SU-DHL-6 (cell line): ENCODE measurements at regions not wholly inside any gene's neighbourhood (a gene's known extent, or its start where the extent isn't known, plus 50 kb on each side); places are given as distances from the start of the nearest gene placed in this dataset.
A peak's percentile ranks its signal among the peaks of the same experiment; 100 is the strongest.
"Not testable (repeated sequence)": the region's sequence is repeated elsewhere in the genome, so short reads cannot be mapped to it uniquely, and the experiment has no call there.

Source experiments
- H2AFZ ChIP-seq: fragments of 200-600 bp; sonication (generic); 2 replicates; pipeline ENCODE4 v1.6.1; 2014; ENCODE audit warnings: low read depth, mild to moderate bottlenecking, moderate library complexity, mixed read lengths, antibody characterized with exemption, low read length; ENCODE audit not compliant: severe bottlenecking
- H3F3A ChIP-seq: fragments of 200-600 bp; shearing (Covaris generic); 2 replicates; pipeline ENCODE4 v1.6.0; 2016; ENCODE audit warnings: antibody characterized with exemption, mild to moderate bottlenecking; ENCODE audit not compliant: insufficient read depth
- H3K27ac ChIP-seq: fragments of 200-600 bp; sonication (generic); 2 replicates; pipeline ENCODE4 v1.5.1; 2016; ENCODE audit warnings: low read depth, mild to moderate bottlenecking, low read length, moderate library complexity, mixed read lengths
- H3K27me3 ChIP-seq: fragments of 200-600 bp; sonication (generic), shearing (Covaris generic); 2 replicates; pipeline ENCODE4 v1.6.0; 2014; ENCODE audit warnings: mild to moderate bottlenecking, low read length
- H3K36me3 ChIP-seq: fragments of 200-600 bp; sonication (generic); 2 replicates; pipeline ENCODE4 v1.6.1; 2014; ENCODE audit warnings: mild to moderate bottlenecking, low read length, mixed read lengths
- H3K4me2 ChIP-seq: fragments of 300-600, 200-600 bp; shearing (Covaris generic), sonication (generic); 2 replicates; pipeline ENCODE4 v1.6.0; 2014; ENCODE audit warnings: low read length, low read depth, mild to moderate bottlenecking; ENCODE audit not compliant: poor library complexity, severe bottlenecking
- H3K4me3 ChIP-seq: fragments of 200-600 bp; sonication (generic); 2 replicates; pipeline ENCODE4 v1.5.1; 2014; ENCODE audit warnings: antibody characterized with exemption, low read length, mild to moderate bottlenecking, mixed read lengths; ENCODE audit not compliant: insufficient read depth, poor library complexity, severe bottlenecking
- H3K79me2 ChIP-seq: fragments of 200-600 bp; sonication (generic); 2 replicates; pipeline ENCODE4 v1.6.1; 2014; ENCODE audit warnings: mild to moderate bottlenecking, low read length, moderate library complexity; ENCODE audit not compliant: insufficient read depth
- H3K9ac ChIP-seq: fragments of 200-600 bp; sonication (generic); 2 replicates; pipeline ENCODE4 v1.7.0; 2014; ENCODE audit warnings: mild to moderate bottlenecking, low read length
- H3K9me2 ChIP-seq: fragments of 200-600 bp; sonication (generic); replicated peaks from 2 replicates; pipeline ENCODE4 v1.6.1; 2014; ENCODE audit warnings: low read length; ENCODE audit not compliant: insufficient read depth
- H3K9me3 ChIP-seq: fragments of 200-600 bp; sonication (generic); 2 replicates; pipeline ENCODE4 v1.6.1; 2014; ENCODE audit warnings: low read length, mixed read lengths; ENCODE audit not compliant: insufficient read depth
- H4K20me1 ChIP-seq: fragments of 200-600 bp; sonication (generic); 2 replicates; pipeline ENCODE4 v1.6.1; 2014; ENCODE audit warnings: low read depth, mild to moderate bottlenecking, antibody characterized with exemption, low read length, moderate library complexity, mixed read lengths
- CTCF ChIP-seq: fragments of 200-600 bp; sonication (generic); IDR thresholded peaks from one replicate; pipeline ENCODE4 v1.5.1; 2017; ENCODE audit warnings: antibody characterized with exemption, mild to moderate bottlenecking, low read length, moderate library complexity; ENCODE audit not compliant: insufficient read depth, poor library complexity, severe bottlenecking
- EZH2phosphoT487 ChIP-seq: fragments of 200-600 bp; sonication (generic), shearing (Covaris generic); conservative IDR thresholded peaks from 2 replicates; pipeline ENCODE4 v1.6.1; 2018; ENCODE audit warnings: mild to moderate bottlenecking, antibody characterized with exemption, low read length, moderate library complexity, mixed read lengths

DNA sequence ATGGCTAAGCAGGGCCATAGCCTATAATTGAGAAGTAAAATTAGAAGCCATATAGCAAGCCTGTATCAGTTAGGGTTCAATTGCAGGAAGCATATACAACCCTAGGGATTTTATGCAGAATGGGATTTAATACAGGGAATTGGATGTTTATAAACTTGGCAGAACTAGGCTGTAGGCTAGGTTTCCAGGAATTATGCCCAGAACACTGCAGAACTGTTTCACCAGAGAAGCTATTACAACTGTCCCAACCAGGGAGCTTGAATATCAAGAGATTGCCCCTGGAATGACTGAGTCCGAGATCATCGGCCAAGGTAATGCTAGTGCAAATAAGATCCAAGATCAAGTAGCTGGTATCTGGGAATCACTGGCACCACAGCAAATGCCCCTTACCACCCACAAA lies 64.0 kb downstream of the PRR15 start:
- Histone ChIP-seq H3K79me2 (no peaks in the 10 kb centered on the region), H2AFZ (no peak overlapping the region), H3K9me3 (no peaks in the 10 kb centered on the region), H3K9ac (no peak overlapping the region), H4K20me1 (no peaks in the 10 kb centered on the region), H3K9me2 (no peaks in the 10 kb centered on the region), H3F3A (no peaks in the 10 kb centered on the region), H3K36me3 (no peaks in the 10 kb centered on the region), H3K27me3 (no peaks in the 10 kb centered on the region), H3K27ac (no peak overlapping the region), H3K4me3 (no peak overlapping the region), H3K4me2 (no peak overlapping the region)
- TF ChIP-seq CTCF (no peak), EZH2phosphoT487 (no peak)

DNA sequence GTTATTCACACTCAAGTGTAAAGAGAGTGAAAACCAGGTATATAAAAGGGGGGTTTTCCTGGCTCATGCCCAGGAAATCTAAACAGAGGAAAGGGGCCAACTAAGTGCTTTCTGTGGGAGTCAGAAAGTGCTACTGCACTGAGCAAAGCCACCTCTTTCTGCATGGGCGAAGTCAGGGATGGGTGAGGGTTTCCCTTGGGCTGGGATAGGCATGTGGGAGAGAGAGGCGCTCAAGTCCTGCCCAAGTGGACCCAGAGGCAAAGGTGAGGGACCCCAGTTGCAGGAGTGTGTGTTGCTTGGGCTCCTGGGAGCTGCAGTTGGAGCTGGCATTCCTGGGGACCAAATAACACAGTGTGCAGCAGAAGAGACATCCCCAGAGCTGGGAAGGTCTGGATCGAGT lies 65.9 kb downstream of the PRR15 start:
- TF ChIP-seq CTCF (no peak), EZH2phosphoT487 (no peak)
- no peaks in the 10 kb centered on the region for H3K9me3 ChIP-seq
- no peaks in the 10 kb centered on the region for H4K20me1 ChIP-seq
- no peaks in the 10 kb centered on the region for H3K9me2 ChIP-seq
- no peaks in the 10 kb centered on the region for H3K27me3 ChIP-seq
- H3K27ac ChIP-seq = no peak overlapping the region
- H3K4me2 ChIP-seq = no peak overlapping the region
- H3F3A ChIP-seq = no peaks in the 10 kb centered on the region
- H3K36me3 ChIP-seq = no peaks in the 10 kb centered on the region
- no peak overlapping the region for H2AFZ ChIP-seq
- H3K79me2 ChIP-seq = no peaks in the 10 kb centered on the region
- H3K9ac ChIP-seq = no peak overlapping the region
- H3K4me3 ChIP-seq = no peak overlapping the region

DNA sequence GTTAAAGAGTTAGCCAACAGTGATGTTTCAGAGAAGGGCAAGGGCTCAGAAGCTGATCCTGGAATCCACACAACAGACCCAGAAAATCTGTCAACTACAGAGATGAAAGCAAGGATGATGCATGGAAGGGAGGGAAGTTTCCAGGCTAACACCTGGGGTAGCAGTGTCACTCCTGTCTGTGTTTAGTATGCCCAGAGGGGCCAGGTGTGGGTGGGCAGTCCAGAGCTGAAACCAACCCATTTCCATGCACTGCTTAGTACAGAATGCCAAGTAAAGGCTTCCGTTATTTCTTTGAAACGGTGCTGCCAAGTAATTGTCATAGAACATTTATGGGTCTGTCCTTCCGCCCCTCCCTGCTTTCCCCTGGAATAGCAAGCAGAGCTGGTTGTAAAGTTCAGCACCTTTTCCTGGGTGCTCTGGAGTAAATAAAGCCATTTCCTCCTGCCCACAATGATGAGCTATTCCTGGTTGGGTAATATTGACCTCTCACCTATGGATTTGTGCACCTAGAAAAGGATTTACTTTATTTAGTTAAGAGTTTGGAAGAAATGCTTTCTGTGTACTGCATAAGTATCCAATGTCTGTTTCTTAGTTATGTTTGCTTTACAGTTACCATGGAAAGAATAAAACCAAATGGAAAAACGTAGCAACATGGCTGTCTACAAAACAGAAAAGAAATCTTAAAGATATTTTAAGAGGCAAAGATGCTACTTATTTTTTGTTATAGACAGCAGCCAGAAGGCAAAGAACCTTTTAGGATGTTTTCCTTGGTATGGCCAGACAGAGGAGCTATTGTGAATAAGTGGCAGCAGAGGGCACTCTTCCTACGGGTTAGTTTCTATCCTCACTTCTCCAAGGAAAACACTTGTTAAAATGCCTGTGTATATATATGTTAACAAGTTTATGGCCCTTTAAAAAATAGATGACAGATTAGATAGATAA lies 71.7 kb downstream of the PRR15 start:
- H3K9me2 ChIP-seq, H3K9ac ChIP-seq, H3K4me2 ChIP-seq, H3K27ac ChIP-seq, H3K9me3 ChIP-seq, H3K27me3 ChIP-seq, H3K79me2 ChIP-seq, H3F3A ChIP-seq, H3K4me3 ChIP-seq, H4K20me1 ChIP-seq, H3K36me3 ChIP-seq, H2AFZ ChIP-seq: not testable (repeated sequence)
- peak; percentile 60 for TF ChIP-seq CTCF
